SK-N-SH (cell line): ENCODE measurements at regions not wholly inside any gene's neighbourhood (a gene's known extent, or its start where the extent isn't known, plus 50 kb on each side); places are given as distances from the start of the nearest gene placed in this dataset.

Source experiments
- CTCF ChIP-seq: fragments of 200-600 bp; sonication (generic); IDR thresholded peaks from 2 replicates; pipeline ENCODE4 v1.6.1; 2017; ENCODE audit warnings: antibody characterized with exemption, mild to moderate bottlenecking, moderate library complexity
- EP300 ChIP-seq, 2 experiments: IDR thresholded peaks; 2 replicates each; pipeline versions ENCODE4 v1.4.0 to v1.6.1; 2012; ENCODE audit warnings: borderline replicate concordance in 1 of 2, low read depth in 1 of 2, low read length in 1 of 2
- FOXJ3 ChIP-seq: sonication (generic); formaldehyde crosslinking; IDR thresholded peaks from 2 replicates; pipeline ENCODE4 v1.5.1; 2020; ENCODE audit warnings: mild to moderate bottlenecking, missing genetic modification reagents
- TF ChIP-seq, protein P1 (sequence below): IDR thresholded peaks from 2 replicates; pipeline ENCODE4 v1.4.0; 2012; ENCODE audit warnings: low read depth
- TF ChIP-seq, protein P2 (sequence below): fragments of 150-350 bp; IDR thresholded peaks from 2 replicates; pipeline ENCODE4 v1.6.1; 2016; ENCODE audit warnings: mild to moderate bottlenecking, low read depth, low read length

- TF ChIP-seq EP300 (IDR thresholded peaks at IDR 0.05; ENCODE audit: borderline replicate concordance in 1 of 2, low read depth in 1 of 2, low read length in 1 of 2) = no peak
- TF ChIP-seq, protein P1, sequence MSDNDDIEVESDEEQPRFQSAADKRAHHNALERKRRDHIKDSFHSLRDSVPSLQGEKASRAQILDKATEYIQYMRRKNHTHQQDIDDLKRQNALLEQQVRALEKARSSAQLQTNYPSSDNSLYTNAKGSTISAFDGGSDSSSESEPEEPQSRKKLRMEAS = no peak
- no peak for TF ChIP-seq FOXJ3 (CRISPR knock-in tag)
- no peak for TF ChIP-seq CTCF
- TF ChIP-seq, protein P2, sequence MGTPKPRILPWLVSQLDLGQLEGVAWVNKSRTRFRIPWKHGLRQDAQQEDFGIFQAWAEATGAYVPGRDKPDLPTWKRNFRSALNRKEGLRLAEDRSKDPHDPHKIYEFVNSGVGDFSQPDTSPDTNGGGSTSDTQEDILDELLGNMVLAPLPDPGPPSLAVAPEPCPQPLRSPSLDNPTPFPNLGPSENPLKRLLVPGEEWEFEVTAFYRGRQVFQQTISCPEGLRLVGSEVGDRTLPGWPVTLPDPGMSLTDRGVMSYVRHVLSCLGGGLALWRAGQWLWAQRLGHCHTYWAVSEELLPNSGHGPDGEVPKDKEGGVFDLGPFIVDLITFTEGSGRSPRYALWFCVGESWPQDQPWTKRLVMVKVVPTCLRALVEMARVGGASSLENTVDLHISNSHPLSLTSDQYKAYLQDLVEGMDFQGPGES = no peak
These were observed 104.0 kb upstream of the RHOBTB1 start for GRCh38 chr10:61047788-61048560.
